ENCODE measurements at regions not wholly inside any gene's neighbourhood (a gene's known extent, or its start where the extent isn't known, plus 50 kb on each side); places are given as distances from the start of the nearest gene placed in this dataset.

- TF ChIP-seq CTCF (IDR thresholded peaks at IDR 0.05; ENCODE audit: low read length) (no peak), EZH2 (IDR thresholded peaks at IDR 0.05; ENCODE audit: borderline replicate concordance, low read length) (no peak)
Observed at GRCh38 chr6:167733740-167734661, 92.7 kb upstream of the AFDN start.

Data from OCI-LY1 (cell line).